ENCODE measurements at regions not wholly inside any gene's neighbourhood (a gene's known extent, or its start where the extent isn't known, plus 50 kb on each side); places are given as distances from the start of the nearest gene placed in this dataset.

GRCh38 chr7:91541641-91542040, 277.4 kb downstream of the FZD1 start:
- Histone ChIP-seq H3K4me3 (ENCODE audit: low read depth, low read length) (no peak overlapping the region), H3K27me3 (ENCODE audit: insufficient read depth, low read depth, severe bottlenecking) (no peaks in the 10 kb centered on the region), H3K27ac (no peak overlapping the region), H3K36me3 (no peaks in the 10 kb centered on the region), H3K9me3 (ENCODE audit: severe bottlenecking) (no peaks in the 10 kb centered on the region)
- TF ChIP-seq CTCF (IDR thresholded peaks at IDR 0.05; ENCODE audit: low read depth, low read length): no peak
- DNase-seq: no peak

GRCh38 chr7:91543646-91544045, 279.4 kb downstream of the FZD1 start:
- no peaks in the 10 kb centered on the region for H3K9me3 ChIP-seq (ENCODE audit: severe bottlenecking)
- H3K36me3 ChIP-seq: no peaks in the 10 kb centered on the region
- H3K27ac ChIP-seq: no peak overlapping the region
- no peak overlapping the region for H3K4me3 ChIP-seq (ENCODE audit: low read depth, low read length)
- H3K27me3 ChIP-seq (ENCODE audit: insufficient read depth, low read depth, severe bottlenecking): no peaks in the 10 kb centered on the region
- no peak for DNase-seq
- TF ChIP-seq CTCF (IDR thresholded peaks at IDR 0.05; ENCODE audit: low read depth, low read length): no peak

GRCh38 chr7:91549878-91550277, 285.6 kb downstream of the FZD1 start:
- Histone ChIP-seq H3K27ac (no peak overlapping the region), H3K9me3 (ENCODE audit: severe bottlenecking) (no peaks in the 10 kb centered on the region), H3K36me3 (no peaks in the 10 kb centered on the region), H3K4me3 (ENCODE audit: low read depth, low read length) (no peak overlapping the region), H3K27me3 (ENCODE audit: insufficient read depth, low read depth, severe bottlenecking) (no peaks in the 10 kb centered on the region)
- DNase-seq: no peak
- no peak for TF ChIP-seq CTCF (IDR thresholded peaks at IDR 0.05; ENCODE audit: low read depth, low read length)

GRCh38 chr7:91550931-91551330, 286.7 kb downstream of the FZD1 start:
- no peaks in the 10 kb centered on the region for H3K27me3 ChIP-seq (ENCODE audit: insufficient read depth, low read depth, severe bottlenecking)
- TF ChIP-seq CTCF (IDR thresholded peaks at IDR 0.05; ENCODE audit: low read depth, low read length): no peak
- no peaks in the 10 kb centered on the region for H3K36me3 ChIP-seq
- no peak overlapping the region for H3K4me3 ChIP-seq (ENCODE audit: low read depth, low read length)
- DNase-seq: no peak
- H3K9me3 ChIP-seq (ENCODE audit: severe bottlenecking): no peaks in the 10 kb centered on the region
- no peak overlapping the region for H3K27ac ChIP-seq

GRCh38 chr7:91551377-91552175, 287.3 kb downstream of the FZD1 start:
- no peaks in the 10 kb centered on the region for H3K27me3 ChIP-seq (ENCODE audit: insufficient read depth, low read depth, severe bottlenecking)
- no peak for DNase-seq
- H3K9me3 ChIP-seq (ENCODE audit: severe bottlenecking): no peaks in the 10 kb centered on the region
- H3K27ac ChIP-seq: no peak overlapping the region
- no peak overlapping the region for H3K4me3 ChIP-seq (ENCODE audit: low read depth, low read length)
- no peak for TF ChIP-seq CTCF (IDR thresholded peaks at IDR 0.05; ENCODE audit: low read depth, low read length)
- H3K36me3 ChIP-seq: no peaks in the 10 kb centered on the region

- H3K27me3 ChIP-seq (ENCODE audit: insufficient read depth, low read depth, severe bottlenecking): no peaks in the 10 kb centered on the region
- no peak overlapping the region for H3K4me3 ChIP-seq (ENCODE audit: low read depth, low read length)
- no peaks in the 10 kb centered on the region for H3K9me3 ChIP-seq (ENCODE audit: severe bottlenecking)
- no peak for DNase-seq
- no peak for TF ChIP-seq CTCF (IDR thresholded peaks at IDR 0.05; ENCODE audit: low read depth, low read length)
- no peak overlapping the region for H3K27ac ChIP-seq
- H3K36me3 ChIP-seq: no peaks in the 10 kb centered on the region
Observed at GRCh38 chr7:91553410-91553895, 289.2 kb downstream of the FZD1 start.
